ENCODE measurements at regions not wholly inside any gene's neighbourhood (a gene's known extent, or its start where the extent isn't known, plus 50 kb on each side); places are given as distances from the start of the nearest gene placed in this dataset.

GRCh38 chr3:102741694-102742093 lies 306.9 kb downstream of the ZPLD1 start:
- Histone ChIP-seq H3K9me3 (no peaks in the 10 kb centered on the region), H3K27ac (no peak overlapping the region), H3K27me3 (no peaks in the 10 kb centered on the region), H3K4me3 (no peak overlapping the region), H3K4me1 (no peaks in the 10 kb centered on the region), H3K36me3 (replicated peaks in 1 of 2; ENCODE audit: insufficient read depth in 1 of 2, low read depth in 2 of 2) (no peaks in the 10 kb centered on the region)
- no peak for DNase-seq
- TF ChIP-seq POLR2A (IDR thresholded peaks at IDR 0.05) (no peak), CTCF (IDR thresholded peaks at IDR 0.05) (no peak)
- no peak for ATAC-seq
- 80 to 86% methylated on average over 5 to 6 of the region's 6 CpGs for whole genome bisulfite sequencing, 2 donors
- intact Hi-C loops (cut with DNase I) = no loop called here

DNA sequence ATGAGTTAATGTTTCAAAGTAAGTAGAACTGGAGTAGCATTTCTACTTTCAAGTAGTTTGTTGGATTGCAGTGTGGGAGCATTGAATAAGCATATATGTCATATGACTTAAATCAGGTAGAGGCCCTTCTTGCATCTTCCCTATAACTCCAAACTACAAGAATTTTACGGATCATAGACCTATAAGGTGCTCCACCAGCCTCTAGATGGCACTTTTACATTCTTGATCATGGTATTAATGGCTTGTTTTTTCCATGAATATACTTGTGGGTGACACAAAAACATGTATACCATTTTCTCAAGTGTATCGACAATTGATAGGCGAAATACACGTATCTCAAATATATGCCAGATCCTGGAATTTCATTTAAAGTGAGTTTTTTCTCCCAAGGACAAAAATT lies 311.1 kb downstream of the ZPLD1 start:
- H3K27ac ChIP-seq = no peak overlapping the region
- ATAC-seq (no peak), DNase-seq (no peak)
- WGBS, 2 donors = 40 to 43% methylated on average over 4 of the region's 4 CpGs
- H3K27me3 ChIP-seq = no peaks in the 10 kb centered on the region
- TF ChIP-seq POLR2A (IDR thresholded peaks at IDR 0.05) (no peak), CTCF (IDR thresholded peaks at IDR 0.05) (no peak)
- no peaks in the 10 kb centered on the region for H3K36me3 ChIP-seq (replicated peaks in 1 of 2; ENCODE audit: insufficient read depth in 1 of 2, low read depth in 2 of 2)
- H3K4me1 ChIP-seq = no peaks in the 10 kb centered on the region
- no peak overlapping the region for H3K4me3 ChIP-seq
- intact Hi-C loops (cut with DNase I) = no loop called here
- no peaks in the 10 kb centered on the region for H3K9me3 ChIP-seq

- TF ChIP-seq CTCF (IDR thresholded peaks at IDR 0.05) (no peak), POLR2A (IDR thresholded peaks at IDR 0.05) (no peak)
- H3K4me3 ChIP-seq = no peak overlapping the region
- no peak for ATAC-seq
- H3K27ac ChIP-seq = no peak overlapping the region
- H3K4me1 ChIP-seq = no peaks in the 10 kb centered on the region
- no peaks in the 10 kb centered on the region for H3K27me3 ChIP-seq
- DNase-seq = no peak
- no peaks in the 10 kb centered on the region for H3K9me3 ChIP-seq
- H3K36me3 ChIP-seq (replicated peaks in 1 of 2; ENCODE audit: insufficient read depth in 1 of 2, low read depth in 2 of 2) = no peaks in the 10 kb centered on the region
- intact Hi-C loops (cut with DNase I) = no loop called here
- WGBS, 2 donors = 48 to 49% methylated on average over 4 of the region's 4 CpGs
These were observed 312.8 kb downstream of the ZPLD1 start for GRCh38 chr3:102747611-102748010.

DNA sequence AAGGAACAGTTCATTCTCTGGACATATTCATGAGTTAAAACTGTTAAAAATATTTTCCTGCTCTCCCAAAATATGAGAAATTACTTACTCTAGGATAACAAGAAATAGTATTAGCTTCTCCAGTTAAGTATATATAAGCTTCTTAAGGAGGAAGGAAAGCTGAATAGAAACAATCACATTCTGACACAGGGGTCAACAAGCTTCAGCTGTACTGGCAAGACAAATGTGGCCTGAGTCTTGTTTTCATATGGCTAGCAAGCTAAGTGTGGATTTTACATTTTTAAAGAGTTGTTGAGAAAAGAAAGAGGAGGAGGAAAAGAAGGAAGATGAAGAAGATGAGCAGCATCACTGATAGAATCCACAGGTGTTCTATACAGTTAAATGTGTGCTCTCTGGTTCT lies 313.8 kb downstream of the ZPLD1 start:
- H3K4me3 ChIP-seq = no peak overlapping the region
- no peaks in the 10 kb centered on the region for H3K9me3 ChIP-seq
- H3K4me1 ChIP-seq = no peaks in the 10 kb centered on the region
- no peak for TF ChIP-seq CTCF (IDR thresholded peaks at IDR 0.05)
- no peak for TF ChIP-seq POLR2A (IDR thresholded peaks at IDR 0.05)
- H3K27me3 ChIP-seq = no peaks in the 10 kb centered on the region
- ATAC-seq (no peak), DNase-seq (no peak)
- intact Hi-C loops (cut with DNase I) = no loop called here
- no peaks in the 10 kb centered on the region for H3K36me3 ChIP-seq (replicated peaks in 1 of 2; ENCODE audit: insufficient read depth in 1 of 2, low read depth in 2 of 2)
- H3K27ac ChIP-seq = no peak overlapping the region

DNA sequence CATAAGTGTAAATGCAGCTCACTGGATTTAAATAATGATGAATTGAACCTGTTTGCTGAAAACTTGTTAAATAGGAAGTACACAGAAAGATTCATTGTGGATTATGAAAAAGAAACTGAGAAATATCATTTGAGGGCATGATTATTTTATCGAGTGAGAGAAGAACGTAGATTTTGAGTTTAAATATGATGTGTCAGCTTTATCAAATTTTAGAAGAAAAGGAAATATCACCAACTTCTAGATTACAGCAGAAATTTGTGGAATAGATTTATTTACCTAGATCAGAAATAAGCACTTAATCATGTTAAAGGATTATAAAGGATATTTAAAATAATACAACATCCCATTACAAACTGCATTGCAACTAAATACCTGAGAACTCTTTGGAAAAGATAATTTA lies 315.5 kb downstream of the ZPLD1 start:
- no peak for DNase-seq
- no peak for ATAC-seq
- no peaks in the 10 kb centered on the region for H3K36me3 ChIP-seq (replicated peaks in 1 of 2; ENCODE audit: insufficient read depth in 1 of 2, low read depth in 2 of 2)
- H3K4me3 ChIP-seq = no peak overlapping the region
- 79 to 87% methylated on average over 2 of the region's 2 CpGs for WGBS, 2 donors
- no peak overlapping the region for H3K27ac ChIP-seq
- intact Hi-C loops (cut with DNase I) = no loop called here
- H3K27me3 ChIP-seq = no peaks in the 10 kb centered on the region
- no peak for TF ChIP-seq CTCF (IDR thresholded peaks at IDR 0.05)
- no peak for TF ChIP-seq POLR2A (IDR thresholded peaks at IDR 0.05)
- H3K4me1 ChIP-seq = no peaks in the 10 kb centered on the region
- H3K9me3 ChIP-seq = no peaks in the 10 kb centered on the region

Data from body of pancreas (tissue), 4 donors.